ENCODE measurements at regions not wholly inside any gene's neighbourhood (a gene's known extent, or its start where the extent isn't known, plus 50 kb on each side); places are given as distances from the start of the nearest gene placed in this dataset.

DNA sequence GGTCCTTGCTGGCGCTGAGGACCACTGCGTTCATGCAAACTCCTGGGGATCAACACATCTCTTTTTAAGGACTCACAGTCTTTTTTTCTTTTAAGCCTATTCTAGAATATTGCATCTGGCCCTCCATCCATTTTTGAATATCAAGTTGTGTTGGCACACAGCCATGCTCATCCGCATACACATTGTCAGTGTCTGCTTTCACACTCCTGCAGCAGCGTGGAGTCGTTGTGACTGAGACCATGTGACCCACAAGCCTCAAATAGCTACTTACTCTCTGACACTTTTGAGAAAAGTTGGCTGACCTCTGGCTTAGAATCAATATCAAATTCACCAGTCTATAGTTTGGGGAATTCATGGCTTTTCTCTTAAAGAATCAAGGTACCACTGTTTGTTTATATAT lies 191.8 kb upstream of the S100G start:
- WGBS, 5 donors, result 75 to 90% (median 88%) methylated on average over 5 of the region's 5 CpGs
- Histone ChIP-seq H3K4me1 (no peaks in the 10 kb centered on the region), H3K4me3 (no peak overlapping the region), H3K36me3 (no peaks in the 10 kb centered on the region), H3K27me3 (replicated peaks in 1 of 7) (no peaks in the 10 kb centered on the region), H3K27ac (no peak overlapping the region), H3K9me3 (no peaks in the 10 kb centered on the region)
- intact Hi-C loops (cut with DNase I; ENCODE audit: low total_unique reads), result no loop called here
- TF ChIP-seq POLR2AphosphoS5 (IDR thresholded peaks at IDR 0.05) (no peak), POLR2A (IDR thresholded peaks at IDR 0.05) (no peak)
- TF ChIP-seq, protein P1, sequence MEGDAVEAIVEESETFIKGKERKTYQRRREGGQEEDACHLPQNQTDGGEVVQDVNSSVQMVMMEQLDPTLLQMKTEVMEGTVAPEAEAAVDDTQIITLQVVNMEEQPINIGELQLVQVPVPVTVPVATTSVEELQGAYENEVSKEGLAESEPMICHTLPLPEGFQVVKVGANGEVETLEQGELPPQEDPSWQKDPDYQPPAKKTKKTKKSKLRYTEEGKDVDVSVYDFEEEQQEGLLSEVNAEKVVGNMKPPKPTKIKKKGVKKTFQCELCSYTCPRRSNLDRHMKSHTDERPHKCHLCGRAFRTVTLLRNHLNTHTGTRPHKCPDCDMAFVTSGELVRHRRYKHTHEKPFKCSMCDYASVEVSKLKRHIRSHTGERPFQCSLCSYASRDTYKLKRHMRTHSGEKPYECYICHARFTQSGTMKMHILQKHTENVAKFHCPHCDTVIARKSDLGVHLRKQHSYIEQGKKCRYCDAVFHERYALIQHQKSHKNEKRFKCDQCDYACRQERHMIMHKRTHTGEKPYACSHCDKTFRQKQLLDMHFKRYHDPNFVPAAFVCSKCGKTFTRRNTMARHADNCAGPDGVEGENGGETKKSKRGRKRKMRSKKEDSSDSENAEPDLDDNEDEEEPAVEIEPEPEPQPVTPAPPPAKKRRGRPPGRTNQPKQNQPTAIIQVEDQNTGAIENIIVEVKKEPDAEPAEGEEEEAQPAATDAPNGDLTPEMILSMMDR (IDR thresholded peaks at IDR 0.05 in 8 of 11, conservative IDR thresholded peaks at IDR 0.05 in 3 of 11), result no peak
- DNase-seq, result no peak

GRCh38 chrX:16459008-16459407 lies 190.9 kb upstream of the S100G start:
- intact Hi-C loops (cut with DNase I; ENCODE audit: low total_unique reads), result no loop called here

DNA sequence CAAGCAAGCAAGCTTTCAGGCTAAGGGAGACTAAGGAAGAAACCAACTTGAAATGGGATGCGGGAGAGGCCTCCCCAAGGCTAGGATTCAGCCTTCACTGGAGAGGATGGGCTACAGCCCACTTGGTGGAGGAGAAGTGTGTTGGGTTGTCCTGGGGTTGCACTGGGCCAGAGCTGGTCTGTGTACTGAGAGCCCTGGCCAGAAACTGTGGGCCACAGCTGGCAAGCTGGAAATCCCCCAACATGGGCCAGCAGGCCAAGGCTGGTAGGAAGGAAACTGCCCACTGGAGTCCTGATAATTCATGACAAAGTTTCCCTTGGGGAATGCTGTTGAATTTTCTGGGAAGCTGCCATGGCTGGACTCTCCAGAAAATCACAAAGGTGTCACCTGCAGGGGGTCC lies 188.0 kb upstream of the S100G start:
- TF ChIP-seq POLR2A (IDR thresholded peaks at IDR 0.05) (no peak), POLR2AphosphoS5 (IDR thresholded peaks at IDR 0.05) (peak in 1 of 3 donors; percentile 37)
- TF ChIP-seq, protein P1 (IDR thresholded peaks at IDR 0.05 in 8 of 11, conservative IDR thresholded peaks at IDR 0.05 in 3 of 11), result no peak
- Histone ChIP-seq H3K9me3 (no peaks in the 10 kb centered on the region), H3K4me1 (no peaks in the 10 kb centered on the region), H3K36me3 (no peaks in the 10 kb centered on the region), H3K27ac (no peak overlapping the region), H3K27me3 (replicated peaks in 1 of 7) (peaks cover 0 to 6% (median 0%) of the 10 kb centered on the region in 7 donors), H3K4me3 (no peak overlapping the region)
- 71 to 100% (median 81%) methylated on average over 1 of the region's 1 CpG for WGBS, 5 donors
- no peak for DNase-seq
- intact Hi-C loops (cut with DNase I; ENCODE audit: low total_unique reads), result no loop called here

More at GRCh38 chrX:16459008-16459407, 190.9 kb upstream of the S100G start:
- Histone ChIP-seq H3K27me3 (replicated peaks in 1 of 7) (no peaks in the 10 kb centered on the region), H3K36me3 (no peaks in the 10 kb centered on the region), H3K9me3 (no peaks in the 10 kb centered on the region), H3K27ac (no peak overlapping the region), H3K4me1 (no peaks in the 10 kb centered on the region), H3K4me3 (no peak overlapping the region)
- WGBS, 5 donors, result 51 to 81% (median 66%) methylated on average over 2 of the region's 2 CpGs
- TF ChIP-seq POLR2AphosphoS5 (IDR thresholded peaks at IDR 0.05) (no peak), POLR2A (IDR thresholded peaks at IDR 0.05) (no peak)
- TF ChIP-seq, protein P1 (IDR thresholded peaks at IDR 0.05 in 8 of 11, conservative IDR thresholded peaks at IDR 0.05 in 3 of 11), result no peak
- no peak for DNase-seq

GRCh38 chrX:16462912-16463311 lies 187.0 kb upstream of the S100G start:
- no peak overlapping the region for H3K4me3 ChIP-seq
- no peaks in the 10 kb centered on the region for H3K36me3 ChIP-seq
- no peak for TF ChIP-seq POLR2A (IDR thresholded peaks at IDR 0.05)
- TF ChIP-seq, protein P1 (IDR thresholded peaks at IDR 0.05 in 8 of 11, conservative IDR thresholded peaks at IDR 0.05 in 3 of 11), result no peak
- no peak for TF ChIP-seq POLR2AphosphoS5 (IDR thresholded peaks at IDR 0.05)
- no peak overlapping the region for H3K27ac ChIP-seq
- no peaks in the 10 kb centered on the region for H3K4me1 ChIP-seq
- no peaks in the 10 kb centered on the region for H3K9me3 ChIP-seq
- WGBS, 5 donors, result 82 to 100% (median 88%) methylated on average over 1 to 6 of the region's 6 CpGs
- DNase-seq, result no peak
- intact Hi-C loops (cut with DNase I; ENCODE audit: low total_unique reads), result no loop called here
- H3K27me3 ChIP-seq (replicated peaks in 1 of 7), result peaks cover 0 to 6% (median 0%) of the 10 kb centered on the region in 7 donors
